ENCODE measurements at regions not wholly inside any gene's neighbourhood (a gene's known extent, or its start where the extent isn't known, plus 50 kb on each side); places are given as distances from the start of the nearest gene placed in this dataset.

DNA sequence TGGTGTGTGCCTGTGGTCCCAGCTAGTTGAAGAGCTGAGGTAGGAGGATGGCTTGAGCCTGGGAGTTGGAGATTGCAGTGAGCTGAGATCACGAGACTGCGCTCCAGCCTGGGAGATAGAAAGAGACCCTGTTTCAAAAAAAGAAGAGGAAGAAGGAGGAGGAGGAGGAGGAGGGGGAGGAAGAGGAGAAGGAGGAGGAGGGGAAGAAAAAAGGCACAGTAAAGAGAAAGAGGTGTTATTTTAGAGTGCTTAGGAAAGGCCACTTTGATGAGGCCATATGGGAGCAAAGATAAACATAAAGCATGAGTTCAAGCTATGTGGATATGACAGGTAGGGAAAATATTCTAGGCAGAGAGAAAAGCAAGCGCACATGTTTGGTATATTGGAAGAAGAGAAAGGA, 154.1 kb upstream of the BTG1 start:
- TF ChIP-seq CTCF (IDR thresholded peaks at IDR 0.05) = no peak
- ATAC-seq (ENCODE audit: low FRiP score) (no peak), DNase-seq (ENCODE audit: low spot score) (no peak)

GRCh38 chr12:92299344-92299743, 153.7 kb upstream of the BTG1 start:
- ATAC-seq (ENCODE audit: low FRiP score) = no peak
- DNase-seq (ENCODE audit: low spot score) = no peak
- TF ChIP-seq CTCF (IDR thresholded peaks at IDR 0.05) = no peak

- no peak for DNase-seq (ENCODE audit: low spot score)
- no peak for TF ChIP-seq CTCF (IDR thresholded peaks at IDR 0.05)
- ATAC-seq (ENCODE audit: low FRiP score) = peak; percentile 31
These were observed 152.5 kb upstream of the BTG1 start for GRCh38 chr12:92297932-92298696.

DNA sequence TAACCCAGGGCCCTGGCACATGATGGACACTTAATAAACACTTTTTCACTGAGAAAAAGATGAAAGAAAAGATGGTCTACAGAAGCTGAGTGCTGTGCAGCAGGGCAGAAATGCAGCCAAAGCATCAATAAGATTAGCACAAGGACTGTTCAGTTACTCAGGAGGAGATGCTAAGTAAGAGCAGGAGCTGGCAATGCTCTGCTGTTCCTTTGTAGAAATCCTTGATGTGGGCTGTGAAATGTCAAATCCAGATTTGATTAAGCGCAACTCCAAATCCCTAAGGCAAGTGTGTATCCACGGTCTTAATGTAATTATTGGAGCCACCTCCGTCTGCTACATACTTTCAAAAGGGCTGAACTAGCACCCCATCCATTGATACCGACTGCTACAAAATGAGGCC, 151.8 kb upstream of the BTG1 start:
- DNase-seq (ENCODE audit: low spot score) (no peak), ATAC-seq (ENCODE audit: low FRiP score) (no peak)
- TF ChIP-seq CTCF (IDR thresholded peaks at IDR 0.05) = no peak

GRCh38 chr12:92295523-92295922, 149.9 kb upstream of the BTG1 start:
- no peak for ATAC-seq (ENCODE audit: low FRiP score)
- no peak for DNase-seq (ENCODE audit: low spot score)
- no peak for TF ChIP-seq CTCF (IDR thresholded peaks at IDR 0.05)

- no peak for ATAC-seq (ENCODE audit: low FRiP score)
- no peak for TF ChIP-seq CTCF (IDR thresholded peaks at IDR 0.05)
- DNase-seq (ENCODE audit: low spot score) = no peak
These were observed 149.2 kb upstream of the BTG1 start for GRCh38 chr12:92294676-92295440.

GRCh38 chr12:92292016-92292415, 146.4 kb upstream of the BTG1 start:
- TF ChIP-seq CTCF (IDR thresholded peaks at IDR 0.05) = no peak
- ATAC-seq (ENCODE audit: low FRiP score) (no peak), DNase-seq (ENCODE audit: low spot score) (no peak)
